GM12878 (cell line): ENCODE measurements at regions not wholly inside any gene's neighbourhood (a gene's known extent, or its start where the extent isn't known, plus 50 kb on each side); places are given as distances from the start of the nearest gene placed in this dataset.

ENCODE experiments used
- ATAC-seq: fragments of 200-7000 bp; cut with Tn5 transposase; 3 replicates; pipeline ENCODE4 v1.9.1; 2020; ENCODE audit warnings: mild to moderate bottlenecking, moderate library complexity
- BruUV-seq: library from RNA; stranded (reverse); fragments of 400-500 nt; replicated peaks from 2 replicates; lab custom pipeline; 2021; lab: Mats Ljungman, UMichigan
- CTCF ChIA-PET: fragments of 300-600 bp; sonication (Branson Sonifier 250); formaldehyde crosslinking; extraction: SDS; loops from one replicate; lab custom pipeline; 2021; ENCODE audit warnings: inconsistent platforms; lab: Yijun Ruan, JAX
- POLR2A ChIA-PET: fragments of 350-600 bp; formaldehyde crosslinking; extraction: SDS; loops from one replicate; lab custom pipeline; 2021; ENCODE audit warnings: inconsistent platforms; lab: Charles Lee
- RAD21 ChIA-PET: fragments of 300-600 bp; sonication (Branson Sonifier 250); formaldehyde crosslinking; loops from one replicate; lab custom pipeline; 2023; ENCODE audit warnings: antibody characterized with exemption; ENCODE audit not compliant: unreplicated experiment; lab: Charles Lee
- SMC1A ChIA-PET: fragments of 300-600 bp; sonication (Branson Sonifier 250); formaldehyde crosslinking; loops from one replicate; lab custom pipeline; 2023; ENCODE audit not compliant: unreplicated experiment, uncharacterized antibody; lab: Charles Lee
- DNase-seq: peaks from one replicate; pipeline ENCODE4 v3.0.0-alpha.2; 2011; ENCODE audit warnings: low read depth, low spot score
- FAIRE-seq: peaks from 3 replicates; lab custom pipeline; 2011; peaks lifted over from hg19 to GRCh38; lab: Jason Lieb, UNC
- H2AFZ ChIP-seq: 2 replicates; pipeline ENCODE4 v1.6.0; 2011; ENCODE audit warnings: low read depth, low read length, control low read depth; ENCODE audit not compliant: control insufficient read depth
- H3K27ac ChIP-seq: 2 replicates; pipeline ENCODE4 v1.5.1; 2011; ENCODE audit warnings: control low read depth; ENCODE audit not compliant: control insufficient read depth, insufficient read depth
- H3K27me3 ChIP-seq, 2 experiments: replicated peaks in 1 of 2; 2 replicates each; pipeline versions ENCODE4 v1.6.0 to v1.6.1; 2011; ENCODE audit warnings: low read length in 1 of 2; ENCODE audit not compliant: control insufficient read depth in 2 of 2, insufficient read depth in 2 of 2
- H3K36me3 ChIP-seq, 2 experiments: 2 replicates each; pipeline ENCODE4 v1.5.1; 2011; ENCODE audit warnings: low read length in 1 of 2; ENCODE audit not compliant: control insufficient read depth in 2 of 2, insufficient read depth in 2 of 2
- H3K4me1 ChIP-seq: 2 replicates; pipeline ENCODE4 v1.6.1; 2011; ENCODE audit warnings: mild to moderate bottlenecking, low read length, moderate library complexity, mixed read lengths; ENCODE audit not compliant: control insufficient read depth, insufficient read depth
- H3K4me2 ChIP-seq: 2 replicates; pipeline ENCODE4 v1.6.0; 2011; ENCODE audit warnings: control low read depth; ENCODE audit not compliant: control insufficient read depth, insufficient read depth
- H3K4me3 ChIP-seq: fragments of 200-600 bp; sonication (generic); 2 replicates; pipeline ENCODE4 v1.5.1; 2016
- H3K79me2 ChIP-seq: 2 replicates; pipeline ENCODE4 v1.6.0; 2011; ENCODE audit warnings: low read length; ENCODE audit not compliant: control insufficient read depth, insufficient read depth
- H3K9ac ChIP-seq: 2 replicates; pipeline ENCODE4 v1.8.0; 2011; ENCODE audit warnings: low read length, control low read depth, mixed read lengths; ENCODE audit not compliant: control insufficient read depth, insufficient read depth
- H3K9me3 ChIP-seq: replicated peaks from 3 replicates; pipeline ENCODE4 v1.5.1; 2011; ENCODE audit warnings: mild to moderate bottlenecking, low read length; ENCODE audit not compliant: control insufficient read depth, insufficient read depth
- H4K20me1 ChIP-seq: 2 replicates; pipeline ENCODE4 v1.6.0; 2011; ENCODE audit not compliant: control insufficient read depth, insufficient read depth
- BMI1 ChIP-seq: fragments of 450-650 bp; IDR thresholded peaks from 2 replicates; pipeline ENCODE4 v1.6.1; 2016; ENCODE audit warnings: mild to moderate bottlenecking, moderate library complexity, borderline replicate concordance
- DPF2 ChIP-seq: fragments of 450-650 bp; IDR thresholded peaks from 2 replicates; pipeline ENCODE4 v1.6.1; 2017; ENCODE audit warnings: mild to moderate bottlenecking
- MEF2B ChIP-seq: fragments of 450-650 bp; IDR thresholded peaks from 2 replicates; pipeline ENCODE4 v1.6.1; 2018; ENCODE audit warnings: mild to moderate bottlenecking, moderate library complexity; ENCODE audit not compliant: partially characterized antibody, poor library complexity, severe bottlenecking
- PAX8 ChIP-seq: fragments of 450-650 bp; IDR thresholded peaks from 2 replicates; pipeline ENCODE4 v1.6.1; 2017; ENCODE audit warnings: mild to moderate bottlenecking, moderate library complexity
- POU2F2 ChIP-seq: IDR thresholded peaks from 3 replicates; pipeline ENCODE4 v1.6.1; 2011; ENCODE audit warnings: low read depth, mild to moderate bottlenecking, low read length, borderline replicate concordance
- SREBF1 ChIP-seq: IDR thresholded peaks from 2 replicates; pipeline ENCODE4 v1.6.1; 2012; ENCODE audit warnings: mild to moderate bottlenecking, low read length
- WGBS: methylation state at CpG from one replicate; pipeline ENCODE4 v1.1.6; 2016; ENCODE audit warnings: low lambda C conversion rate; ENCODE audit not compliant: insufficient replicate concordance, insufficient coverage; ENCODE audit errors: missing lambda C conversion rate; 5-methylcytosine and 5-hydroxymethylcytosine counted together
- in situ Hi-C: fragments of 300-500 bp; cut with MboI; formaldehyde crosslinking; loops from 9 replicates; pipeline ENCODE4 v1.14.3; 2018; ENCODE audit warnings: mixed read lengths
- intact Hi-C: fragments of 100-400 bp; cut with micrococcal nuclease; formaldehyde crosslinking; loops from one replicate; pipeline ENCODE4 v1.14.2; 2022; ENCODE audit not compliant: unreplicated experiment
- TF ChIP-seq, protein P1 (sequence below): IDR thresholded peaks from 2 replicates; pipeline ENCODE4 v1.6.1; 2012; ENCODE audit warnings: improper control_type of control experiment, low read depth, low read length; ENCODE audit not compliant: insufficient replicate concordance

DNA sequence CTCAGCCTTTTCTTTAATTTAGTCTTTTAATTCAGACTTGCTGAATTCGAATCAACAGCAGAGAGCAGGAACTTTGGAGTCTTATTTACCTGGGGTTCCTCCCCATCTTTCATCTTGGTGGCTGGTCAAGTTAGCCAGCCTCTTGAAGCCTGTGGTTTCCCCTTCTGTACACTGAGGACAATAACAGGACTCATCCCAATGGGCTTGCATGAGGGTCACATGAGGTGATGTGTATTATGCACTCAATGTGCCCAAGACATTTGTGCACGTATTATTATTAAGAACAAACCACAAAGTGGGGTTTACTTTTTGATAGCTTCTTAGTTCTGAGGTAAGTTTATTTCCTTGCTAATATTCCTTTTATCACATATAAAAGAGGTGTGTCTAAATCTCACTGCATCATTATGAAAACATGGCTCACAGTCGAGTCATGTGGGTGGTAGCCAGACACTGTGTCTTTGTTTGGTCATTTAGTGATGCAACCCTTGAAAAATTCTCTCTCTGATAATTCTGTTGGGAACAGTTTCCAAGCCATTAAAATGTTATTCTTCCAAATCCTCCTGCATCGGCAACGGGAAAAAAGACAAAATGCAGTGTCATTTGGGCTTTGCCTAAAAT is 86.5 kb upstream of the GRB10 start:
- BruUV-seq = no TSS peak
- Histone ChIP-seq H3K4me3 (no peak overlapping the region), H3K27me3 (no peaks in the 10 kb centered on the region), H3K36me3 (no peaks in the 10 kb centered on the region), H3K27ac (no peak overlapping the region), H3K79me2 (no peaks in the 10 kb centered on the region), H2AFZ (no peak overlapping the region), H3K9me3 (no peaks in the 10 kb centered on the region), H4K20me1 (no peaks in the 10 kb centered on the region), H3K4me2 (no peak overlapping the region), H3K9ac (no peak overlapping the region), H3K4me1 (no peaks in the 10 kb centered on the region)
- SMC1A ChIA-PET = no interaction called here
- FAIRE-seq (no peak), DNase-seq (no peak), ATAC-seq (no peak)
- 22% methylated on average over 5 of the region's 5 CpGs for WGBS
- CTCF ChIA-PET = no interaction called here
- RAD21 ChIA-PET = no interaction called here
- in situ Hi-C loops (no loop called here), intact Hi-C loops (no loop called here)
- POLR2A ChIA-PET = no interaction called here
- no peak for TF ChIP-seq MEF2B
- TF ChIP-seq POU2F2 = no peak
- TF ChIP-seq SREBF1 = no peak
- TF ChIP-seq, protein P1, sequence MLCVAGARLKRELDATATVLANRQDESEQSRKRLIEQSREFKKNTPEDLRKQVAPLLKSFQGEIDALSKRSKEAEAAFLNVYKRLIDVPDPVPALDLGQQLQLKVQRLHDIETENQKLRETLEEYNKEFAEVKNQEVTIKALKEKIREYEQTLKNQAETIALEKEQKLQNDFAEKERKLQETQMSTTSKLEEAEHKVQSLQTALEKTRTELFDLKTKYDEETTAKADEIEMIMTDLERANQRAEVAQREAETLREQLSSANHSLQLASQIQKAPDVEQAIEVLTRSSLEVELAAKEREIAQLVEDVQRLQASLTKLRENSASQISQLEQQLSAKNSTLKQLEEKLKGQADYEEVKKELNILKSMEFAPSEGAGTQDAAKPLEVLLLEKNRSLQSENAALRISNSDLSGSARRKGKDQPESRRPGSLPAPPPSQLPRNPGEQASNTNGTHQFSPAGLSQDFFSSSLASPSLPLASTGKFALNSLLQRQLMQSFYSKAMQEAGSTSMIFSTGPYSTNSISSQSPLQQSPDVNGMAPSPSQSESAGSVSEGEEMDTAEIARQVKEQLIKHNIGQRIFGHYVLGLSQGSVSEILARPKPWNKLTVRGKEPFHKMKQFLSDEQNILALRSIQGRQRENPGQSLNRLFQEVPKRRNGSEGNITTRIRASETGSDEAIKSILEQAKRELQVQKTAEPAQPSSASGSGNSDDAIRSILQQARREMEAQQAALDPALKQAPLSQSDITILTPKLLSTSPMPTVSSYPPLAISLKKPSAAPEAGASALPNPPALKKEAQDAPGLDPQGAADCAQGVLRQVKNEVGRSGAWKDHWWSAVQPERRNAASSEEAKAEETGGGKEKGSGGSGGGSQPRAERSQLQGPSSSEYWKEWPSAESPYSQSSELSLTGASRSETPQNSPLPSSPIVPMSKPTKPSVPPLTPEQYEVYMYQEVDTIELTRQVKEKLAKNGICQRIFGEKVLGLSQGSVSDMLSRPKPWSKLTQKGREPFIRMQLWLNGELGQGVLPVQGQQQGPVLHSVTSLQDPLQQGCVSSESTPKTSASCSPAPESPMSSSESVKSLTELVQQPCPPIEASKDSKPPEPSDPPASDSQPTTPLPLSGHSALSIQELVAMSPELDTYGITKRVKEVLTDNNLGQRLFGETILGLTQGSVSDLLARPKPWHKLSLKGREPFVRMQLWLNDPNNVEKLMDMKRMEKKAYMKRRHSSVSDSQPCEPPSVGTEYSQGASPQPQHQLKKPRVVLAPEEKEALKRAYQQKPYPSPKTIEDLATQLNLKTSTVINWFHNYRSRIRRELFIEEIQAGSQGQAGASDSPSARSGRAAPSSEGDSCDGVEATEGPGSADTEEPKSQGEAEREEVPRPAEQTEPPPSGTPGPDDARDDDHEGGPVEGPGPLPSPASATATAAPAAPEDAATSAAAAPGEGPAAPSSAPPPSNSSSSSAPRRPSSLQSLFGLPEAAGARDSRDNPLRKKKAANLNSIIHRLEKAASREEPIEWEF = no peak
- no peak for TF ChIP-seq DPF2
- TF ChIP-seq PAX8 = no peak
- TF ChIP-seq BMI1 = no peak
